HG02885 (cell line): ENCODE measurements at regions not wholly inside any gene's neighbourhood (a gene's known extent, or its start where the extent isn't known, plus 50 kb on each side); places are given as distances from the start of the nearest gene placed in this dataset.
"Not testable (repeated sequence)": the region's sequence is repeated elsewhere in the genome, so short reads cannot be mapped to it uniquely, and the experiment has no call there.

Source experiments
- ATAC-seq: cut with Tn5 transposase; IDR thresholded peaks from one replicate; pipeline ENCODE4 v1.9.1; 2021; ENCODE audit warnings: mild to moderate bottlenecking; ENCODE audit not compliant: unreplicated experiment, poor library complexity

- ATAC-seq: no peak
Measured at GRCh38 chr5:147073098-147073497, 161.7 kb upstream of the STK32A start.

DNA sequence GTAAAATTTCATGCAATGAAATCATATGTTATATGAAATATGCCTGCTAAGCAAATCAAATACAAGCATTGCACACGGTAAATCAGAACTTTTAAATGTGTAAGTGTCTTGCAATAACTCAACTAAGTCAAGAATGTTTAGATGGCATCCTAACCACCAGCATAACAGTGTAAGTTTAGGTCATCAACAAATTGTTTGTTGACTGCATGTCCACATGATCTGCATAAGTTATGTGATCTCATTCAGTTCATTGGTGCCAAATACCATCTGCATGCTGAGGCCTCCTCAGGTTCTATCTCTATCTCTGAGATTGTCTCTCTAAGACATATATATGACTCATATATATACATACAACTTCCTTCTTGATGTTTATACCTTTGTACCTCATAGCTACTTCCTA, 159.6 kb upstream of the STK32A start:
- no peak for ATAC-seq

DNA sequence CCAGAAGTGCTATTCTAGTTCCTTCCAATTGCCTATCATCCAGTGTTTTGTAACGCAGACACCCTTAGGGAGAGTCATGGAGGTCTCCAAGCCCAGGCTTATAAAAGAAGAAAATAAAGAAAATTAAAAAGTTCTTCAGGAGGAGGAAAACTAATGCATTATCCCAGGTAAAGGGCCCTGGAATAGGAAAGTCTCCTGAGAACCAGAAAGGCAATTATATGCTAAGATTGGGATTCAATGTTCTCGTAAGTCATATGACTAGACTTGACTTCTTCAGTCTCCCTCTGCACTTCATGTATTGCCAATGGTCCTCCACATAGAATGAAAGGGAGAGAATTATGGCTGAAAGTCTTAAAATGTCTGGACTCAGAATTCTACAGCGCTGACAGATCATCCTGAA, 154.4 kb upstream of the STK32A start:
- ATAC-seq: no peak

DNA sequence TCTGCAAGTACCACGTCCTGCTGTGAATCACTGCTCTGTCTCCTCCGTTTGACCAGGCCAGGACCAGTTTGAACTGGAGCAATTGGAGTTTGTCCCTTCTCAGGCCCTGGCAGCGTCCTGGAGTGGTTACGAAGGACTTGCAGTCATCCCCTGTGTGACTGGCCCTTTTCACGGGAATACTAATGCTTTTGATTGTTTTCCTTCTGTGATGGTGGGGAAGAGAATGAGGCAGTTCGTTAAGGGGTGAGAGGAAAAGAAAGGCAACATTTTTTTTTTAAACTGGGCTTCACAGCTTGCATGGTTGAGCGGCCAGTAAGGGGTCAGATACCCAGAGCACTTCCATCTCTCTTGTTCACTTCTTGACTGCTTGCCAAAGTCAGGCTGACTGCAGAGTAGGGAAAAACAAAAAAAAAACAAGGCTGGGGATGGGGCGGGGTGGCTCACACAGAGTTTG, 153.5 kb upstream of the STK32A start:
- no peak for ATAC-seq

DNA sequence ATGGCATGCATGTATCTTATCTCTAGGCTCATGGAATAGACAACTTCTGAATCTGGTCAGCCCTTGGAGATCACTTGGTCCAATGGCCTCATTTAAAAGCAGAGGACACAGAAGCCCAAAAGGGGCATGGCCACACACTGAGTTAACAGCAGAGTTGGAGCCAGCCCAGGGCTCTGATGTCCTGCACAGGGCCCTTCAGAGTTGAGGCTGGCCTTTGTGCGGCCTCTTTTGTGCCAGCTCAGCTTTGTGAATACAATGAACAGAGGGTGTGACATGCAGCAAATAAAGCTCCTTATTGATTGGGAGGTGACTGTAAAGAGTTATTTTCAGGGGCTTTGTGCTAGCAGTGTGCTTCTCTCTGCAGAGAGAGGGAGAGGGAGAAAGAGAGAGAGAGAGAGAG, 150.1 kb upstream of the STK32A start:
- no peak for ATAC-seq

DNA sequence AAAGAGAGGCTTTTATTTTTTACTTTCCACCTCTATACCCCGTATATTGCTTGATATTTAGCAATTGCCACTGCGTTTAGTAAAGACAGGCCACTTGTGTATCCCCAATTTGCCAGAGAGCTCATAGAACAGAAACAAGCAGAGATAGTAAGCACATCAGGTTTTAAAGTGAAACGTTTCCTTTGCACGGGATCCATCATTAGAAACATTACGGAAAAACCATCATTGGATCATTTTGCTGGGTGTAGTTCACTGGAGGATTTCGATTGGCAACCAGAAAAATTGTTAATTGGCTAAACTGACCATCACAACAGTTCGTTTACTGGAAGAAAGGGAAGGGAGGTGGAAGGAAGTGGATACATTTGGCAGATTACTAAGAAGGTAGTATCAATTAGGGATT, 149.4 kb upstream of the STK32A start:
- ATAC-seq: no peak

- no peak for ATAC-seq
Measured at GRCh38 chr5:147092044-147092443, 142.8 kb upstream of the STK32A start.

GRCh38 chr5:147093138-147093537, 141.7 kb upstream of the STK32A start:
- ATAC-seq: no peak

DNA sequence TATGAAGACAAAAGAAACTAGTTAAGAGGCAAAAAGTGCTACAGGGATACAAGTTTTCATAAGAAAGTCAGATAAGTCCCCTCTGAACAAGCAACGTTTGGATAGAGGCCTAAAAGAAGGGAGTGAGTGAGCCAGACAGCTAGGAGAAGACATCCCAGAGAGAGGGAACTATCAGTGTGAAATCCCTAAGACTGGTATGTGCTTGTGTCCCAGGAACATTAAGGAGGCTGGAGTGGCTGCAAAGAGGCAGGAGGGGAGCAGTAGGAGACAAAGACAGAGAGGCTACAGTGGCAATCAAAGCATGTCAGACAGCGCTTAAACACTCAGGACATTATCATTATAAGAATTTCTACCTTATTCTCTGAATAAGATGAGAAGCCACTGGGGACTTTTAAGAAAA, 139.1 kb upstream of the STK32A start:
- no peak for ATAC-seq

GRCh38 chr5:147098233-147098790, 136.5 kb upstream of the STK32A start:
- ATAC-seq: peak; percentile 49

DNA sequence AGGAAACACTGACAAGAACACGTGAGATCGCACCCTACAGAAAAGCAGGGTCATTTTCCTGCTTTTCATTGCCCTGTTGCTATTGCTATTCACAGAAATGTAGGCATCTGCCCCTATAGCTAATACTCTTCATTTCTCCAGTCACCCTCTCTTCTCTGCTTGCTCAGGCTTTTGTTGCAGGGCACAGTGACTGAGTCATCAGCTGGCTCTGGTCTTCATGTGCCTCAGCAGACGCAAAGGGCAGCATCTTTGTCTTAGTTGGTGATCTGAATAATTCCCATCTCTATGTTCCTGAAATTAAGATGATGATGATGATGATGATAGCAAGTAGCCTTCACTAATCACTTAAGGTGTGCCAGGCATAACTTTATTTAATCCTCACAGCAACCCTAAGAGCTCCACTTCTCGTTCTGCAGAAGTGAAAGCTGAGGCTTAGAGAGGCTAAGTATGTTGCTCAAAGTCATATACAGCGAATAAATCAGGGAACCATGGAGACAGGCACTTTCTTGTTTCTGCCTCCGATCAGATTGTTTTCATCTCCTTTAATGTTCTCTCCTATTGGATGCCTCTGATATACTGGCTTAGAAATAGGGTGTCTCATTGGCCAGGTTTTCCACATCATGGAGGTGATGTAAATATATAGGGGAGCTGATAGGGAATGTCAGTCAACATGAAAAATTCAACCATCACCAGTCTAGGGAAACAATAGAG, 133.0 kb upstream of the STK32A start:
- no peak for ATAC-seq

DNA sequence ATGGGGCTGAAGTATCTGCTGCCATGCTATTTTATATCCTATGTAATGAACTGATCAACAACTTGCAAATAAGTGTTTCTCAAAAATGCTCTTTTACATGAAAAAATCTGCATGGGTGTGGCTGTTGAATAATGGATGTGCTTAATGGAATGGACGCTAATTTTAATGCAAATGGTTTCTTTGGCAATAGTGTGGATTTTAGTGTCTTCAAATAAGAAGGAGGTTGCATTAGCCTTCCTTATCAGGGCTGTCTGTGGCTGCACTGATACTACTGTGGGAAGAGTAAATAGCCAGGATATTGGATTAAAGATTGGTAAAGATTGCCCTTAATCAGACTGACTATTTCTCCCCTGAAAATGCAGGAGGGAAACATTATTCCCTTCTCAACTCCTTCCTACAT, 121.9 kb upstream of the STK32A start:
- no peak for ATAC-seq

GRCh38 chr5:147113967-147114366, 120.9 kb upstream of the STK32A start:
- no peak for ATAC-seq

DNA sequence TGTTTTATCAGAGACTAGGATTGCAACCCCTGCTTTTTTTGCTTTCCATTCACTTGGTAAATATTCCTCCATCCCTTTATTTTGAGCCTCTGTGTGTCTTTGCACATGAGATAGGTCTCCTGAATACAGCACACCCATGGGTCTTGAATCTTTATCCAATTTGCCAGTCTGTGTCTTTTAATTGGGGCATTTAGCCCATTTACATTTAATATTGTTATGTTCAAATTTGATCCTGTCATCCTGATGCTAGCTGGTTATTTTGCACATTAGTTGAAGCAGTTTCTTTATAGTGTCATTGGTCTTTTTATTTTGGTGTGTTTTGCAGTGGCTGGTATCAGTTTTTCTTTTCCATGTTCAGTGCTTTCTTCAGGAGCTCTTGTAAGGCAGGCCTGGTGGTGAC, 95.1 kb upstream of the STK32A start:
- not testable (repeated sequence) for ATAC-seq

DNA sequence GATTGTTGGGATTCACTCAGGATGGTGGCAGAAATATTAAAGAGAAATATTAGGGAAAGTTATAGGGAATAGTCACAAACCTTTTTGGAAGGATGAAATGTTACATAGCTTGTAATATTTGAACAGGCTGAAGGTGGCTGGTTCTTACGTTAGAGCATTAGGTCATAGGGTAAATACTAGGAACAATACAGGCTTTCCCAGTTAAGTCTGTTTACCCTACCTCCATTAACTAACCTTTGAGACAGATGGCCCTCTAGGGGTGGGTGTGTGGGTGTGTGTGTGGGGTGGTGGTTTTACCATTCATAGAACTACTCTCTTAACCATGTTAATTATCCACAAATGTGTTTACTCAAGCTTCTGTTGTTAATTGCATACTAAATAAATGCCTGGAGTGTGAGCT, 94.3 kb upstream of the STK32A start:
- ATAC-seq: no peak

GRCh38 chr5:147141580-147141979, 93.2 kb upstream of the STK32A start:
- not testable (repeated sequence) for ATAC-seq

GRCh38 chr5:147143215-147143614, 91.6 kb upstream of the STK32A start:
- ATAC-seq: no peak

DNA sequence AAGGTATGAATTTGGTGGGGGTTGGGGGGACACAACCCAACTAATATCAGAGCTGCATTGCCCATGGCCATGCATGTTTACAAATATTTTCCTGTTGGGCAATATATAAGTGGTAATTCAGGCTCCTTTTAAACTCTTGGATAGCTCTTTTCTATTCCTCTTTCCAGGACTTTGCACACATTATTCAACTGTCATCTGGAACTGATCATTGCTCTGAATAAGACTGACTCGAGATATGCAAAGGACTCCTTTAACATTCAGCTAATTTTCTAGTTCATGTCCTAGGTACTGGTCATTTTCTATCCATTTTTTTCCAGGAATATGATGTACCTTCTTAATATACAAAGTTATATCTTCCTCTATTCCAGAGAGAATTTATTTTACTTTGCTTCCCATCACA, 89.5 kb upstream of the STK32A start:
- ATAC-seq: no peak

- no peak for ATAC-seq
Measured at GRCh38 chr5:147148715-147149114, 86.1 kb upstream of the STK32A start.

DNA sequence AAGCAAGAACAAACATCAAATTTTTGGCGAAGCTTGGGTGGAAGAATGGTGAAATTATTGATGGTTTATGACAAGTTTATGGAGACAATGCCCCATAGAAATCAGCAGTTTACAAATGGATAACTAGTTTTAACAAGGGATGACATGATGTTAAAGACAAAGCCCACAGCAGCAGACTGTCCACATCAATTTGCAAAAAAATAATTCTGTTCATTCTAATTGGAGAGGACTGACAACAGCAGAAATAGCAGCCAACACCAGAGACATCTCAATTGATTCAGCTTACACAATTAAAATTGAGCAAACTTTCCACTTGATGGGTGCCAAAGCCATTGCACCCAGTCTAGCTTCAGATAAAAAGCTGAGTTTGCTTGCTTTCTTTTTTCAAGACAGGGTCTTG, 82.7 kb upstream of the STK32A start:
- no peak for ATAC-seq

GRCh38 chr5:147154809-147155208, 80.0 kb upstream of the STK32A start:
- ATAC-seq: no peak

GRCh38 chr5:147156012-147156411, 78.8 kb upstream of the STK32A start:
- ATAC-seq: no peak
